ENCODE measurements at regions not wholly inside any gene's neighbourhood (a gene's known extent, or its start where the extent isn't known, plus 50 kb on each side); places are given as distances from the start of the nearest gene placed in this dataset.
"Not testable (repeated sequence)": the region's sequence is repeated elsewhere in the genome, so short reads cannot be mapped to it uniquely, and the experiment has no call there.

GRCh38 chr12:11980115-11980514 is 90.6 kb upstream of the BCL2L14 start:
- DNase-seq, result no peak

- DNase-seq, result peak; percentile 20
Measured at GRCh38 chr12:11981121-11981733, 89.5 kb upstream of the BCL2L14 start.

GRCh38 chr12:11984417-11984816 is 86.3 kb upstream of the BCL2L14 start:
- no peak for DNase-seq

- DNase-seq, result no peak
Measured at GRCh38 chr12:11986165-11986564, 84.6 kb upstream of the BCL2L14 start.

- DNase-seq, result no peak
Measured at GRCh38 chr12:11987901-11988300, 82.8 kb upstream of the BCL2L14 start.

- DNase-seq, result no peak
Measured at GRCh38 chr12:11991604-11992003, 79.1 kb upstream of the BCL2L14 start.

- no peak for DNase-seq
Measured at GRCh38 chr12:11992515-11992914, 78.2 kb upstream of the BCL2L14 start.

- DNase-seq, result not testable (repeated sequence)
Measured at GRCh38 chr12:11998307-11998943, 72.3 kb upstream of the BCL2L14 start.

- no peak for DNase-seq
Measured at GRCh38 chr12:11998944-11999315, 71.8 kb upstream of the BCL2L14 start.

- DNase-seq, result no peak
Measured at GRCh38 chr12:12003609-12004008, 67.1 kb upstream of the BCL2L14 start.

GRCh38 chr12:12004524-12004923 is 66.2 kb upstream of the BCL2L14 start:
- DNase-seq, result no peak

GRCh38 chr12:12007001-12007712 is 63.6 kb upstream of the BCL2L14 start:
- peak; percentile 66 for DNase-seq

- DNase-seq, result no peak
Measured at GRCh38 chr12:12007713-12008231, 63.0 kb upstream of the BCL2L14 start.

GRCh38 chr12:12008232-12008850 is 62.4 kb upstream of the BCL2L14 start:
- no peak for DNase-seq

- DNase-seq, result peak; percentile 42
Measured at GRCh38 chr12:12008931-12009611, 61.7 kb upstream of the BCL2L14 start.

GRCh38 chr12:12009749-12010276 is 60.9 kb upstream of the BCL2L14 start:
- DNase-seq, result not testable (repeated sequence)

- DNase-seq, result peak; percentile 35
Measured at GRCh38 chr12:12010277-12011039, 60.3 kb upstream of the BCL2L14 start.

GRCh38 chr12:12011880-12012260 is 58.9 kb upstream of the BCL2L14 start:
- no peak for DNase-seq

- no peak for DNase-seq
Measured at GRCh38 chr12:12015073-12015685, 55.6 kb upstream of the BCL2L14 start.

GRCh38 chr12:12016284-12017100 is 54.2 kb upstream of the BCL2L14 start:
- DNase-seq, result no peak

All from activated CD8-positive, alpha-beta memory T cell treated with anti-CD3 and anti-CD28 coated beads, Interleukin-2, amount 50 U/mL, for 4 hours (primary cell).